ENCODE measurements at regions not wholly inside any gene's neighbourhood (a gene's known extent, or its start where the extent isn't known, plus 50 kb on each side); places are given as distances from the start of the nearest gene placed in this dataset.
"Not testable (repeated sequence)": the region's sequence is repeated elsewhere in the genome, so short reads cannot be mapped to it uniquely, and the experiment has no call there.

GRCh38 chr5:167406513-167406912, 884.9 kb upstream of the WWC1 start:
- Histone ChIP-seq H3K4me1 (ENCODE audit: control insufficient read depth, insufficient read depth, low read length) (no peaks in the 10 kb centered on the region), H3K36me3 (ENCODE audit: control insufficient read depth, insufficient read depth, low read length) (no peaks in the 10 kb centered on the region), H3K4me3 (ENCODE audit: low read length) (no peak overlapping the region), H3K27me3 (ENCODE audit: control insufficient read depth, insufficient read depth, low read length) (no peaks in the 10 kb centered on the region), H3K9me3 (ENCODE audit: control insufficient read depth, low read depth, low read length) (no peaks in the 10 kb centered on the region), H3K27ac (ENCODE audit: low read length) (no peak overlapping the region)
- no peak for DNase-seq

GRCh38 chr5:167412556-167412955, 878.9 kb upstream of the WWC1 start:
- Histone ChIP-seq H3K4me3 (ENCODE audit: low read length) (no peak overlapping the region), H3K4me1 (ENCODE audit: control insufficient read depth, insufficient read depth, low read length) (peaks cover 4% of the 10 kb centered on the region), H3K27ac (ENCODE audit: low read length) (no peak overlapping the region), H3K27me3 (ENCODE audit: control insufficient read depth, insufficient read depth, low read length) (no peaks in the 10 kb centered on the region), H3K9me3 (ENCODE audit: control insufficient read depth, low read depth, low read length) (no peaks in the 10 kb centered on the region), H3K36me3 (ENCODE audit: control insufficient read depth, insufficient read depth, low read length) (no peaks in the 10 kb centered on the region)
- 88% methylated on average over 1 of the region's 1 CpG for WGBS (ENCODE audit: insufficient coverage, low lambda C conversion rate)
- no peak for DNase-seq

GRCh38 chr5:167413506-167413905, 877.9 kb upstream of the WWC1 start:
- peaks cover 4% of the 10 kb centered on the region for H3K4me1 ChIP-seq (ENCODE audit: control insufficient read depth, insufficient read depth, low read length)
- H3K27me3 ChIP-seq (ENCODE audit: control insufficient read depth, insufficient read depth, low read length), result no peaks in the 10 kb centered on the region
- no peak overlapping the region for H3K27ac ChIP-seq (ENCODE audit: low read length)
- DNase-seq, result peak in 1 of 2 donors; percentile 34
- WGBS (ENCODE audit: insufficient coverage, low lambda C conversion rate), result no CpG with 5 or more reads among the region's 5 CpGs
- no peak overlapping the region for H3K4me3 ChIP-seq (ENCODE audit: low read length)
- H3K9me3 ChIP-seq (ENCODE audit: control insufficient read depth, low read depth, low read length), result no peaks in the 10 kb centered on the region
- no peaks in the 10 kb centered on the region for H3K36me3 ChIP-seq (ENCODE audit: control insufficient read depth, insufficient read depth, low read length)

GRCh38 chr5:167414611-167415010, 876.8 kb upstream of the WWC1 start:
- WGBS (ENCODE audit: insufficient coverage, low lambda C conversion rate), result no CpG with 5 or more reads among the region's 4 CpGs
- H3K36me3 ChIP-seq (ENCODE audit: control insufficient read depth, insufficient read depth, low read length), result no peaks in the 10 kb centered on the region
- DNase-seq, result no peak
- no peak overlapping the region for H3K4me3 ChIP-seq (ENCODE audit: low read length)
- peaks cover 4% of the 10 kb centered on the region for H3K4me1 ChIP-seq (ENCODE audit: control insufficient read depth, insufficient read depth, low read length)
- no peaks in the 10 kb centered on the region for H3K27me3 ChIP-seq (ENCODE audit: control insufficient read depth, insufficient read depth, low read length)
- H3K9me3 ChIP-seq (ENCODE audit: control insufficient read depth, low read depth, low read length), result no peaks in the 10 kb centered on the region
- H3K27ac ChIP-seq (ENCODE audit: low read length), result no peak overlapping the region

- no peak for DNase-seq
- H3K36me3 ChIP-seq (ENCODE audit: control insufficient read depth, insufficient read depth, low read length), result no peaks in the 10 kb centered on the region
- H3K27ac ChIP-seq (ENCODE audit: low read length), result no peak overlapping the region
- H3K27me3 ChIP-seq (ENCODE audit: control insufficient read depth, insufficient read depth, low read length), result no peaks in the 10 kb centered on the region
- no peak overlapping the region for H3K4me3 ChIP-seq (ENCODE audit: low read length)
- WGBS (ENCODE audit: insufficient coverage, low lambda C conversion rate), result 20% methylated on average over 1 of the region's 10 CpGs
- H3K9me3 ChIP-seq (ENCODE audit: control insufficient read depth, low read depth, low read length), result no peaks in the 10 kb centered on the region
- peaks cover 4% of the 10 kb centered on the region for H3K4me1 ChIP-seq (ENCODE audit: control insufficient read depth, insufficient read depth, low read length)
Observed at GRCh38 chr5:167415779-167416746, 875.4 kb upstream of the WWC1 start.

GRCh38 chr5:167417662-167418061, 873.8 kb upstream of the WWC1 start:
- DNase-seq, result no peak
- 100% methylated on average over 1 of the region's 4 CpGs for WGBS (ENCODE audit: insufficient coverage, low lambda C conversion rate)
- H3K36me3 ChIP-seq (ENCODE audit: control insufficient read depth, insufficient read depth, low read length), result no peaks in the 10 kb centered on the region
- no peak overlapping the region for H3K4me3 ChIP-seq (ENCODE audit: low read length)
- H3K4me1 ChIP-seq (ENCODE audit: control insufficient read depth, insufficient read depth, low read length), result peaks cover 4% of the 10 kb centered on the region
- no peak overlapping the region for H3K27ac ChIP-seq (ENCODE audit: low read length)
- no peaks in the 10 kb centered on the region for H3K27me3 ChIP-seq (ENCODE audit: control insufficient read depth, insufficient read depth, low read length)
- no peaks in the 10 kb centered on the region for H3K9me3 ChIP-seq (ENCODE audit: control insufficient read depth, low read depth, low read length)

- Histone ChIP-seq H3K27me3 (ENCODE audit: control insufficient read depth, insufficient read depth, low read length) (no peaks in the 10 kb centered on the region), H3K4me3 (ENCODE audit: low read length) (no peak overlapping the region), H3K9me3 (ENCODE audit: control insufficient read depth, low read depth, low read length) (no peaks in the 10 kb centered on the region), H3K4me1 (ENCODE audit: control insufficient read depth, insufficient read depth, low read length) (no peaks in the 10 kb centered on the region), H3K27ac (ENCODE audit: low read length) (no peak overlapping the region), H3K36me3 (ENCODE audit: control insufficient read depth, insufficient read depth, low read length) (no peaks in the 10 kb centered on the region)
- no peak for DNase-seq
- WGBS (ENCODE audit: insufficient coverage, low lambda C conversion rate), result no CpG with 5 or more reads among the region's 3 CpGs
Observed at GRCh38 chr5:167425161-167425560, 866.3 kb upstream of the WWC1 start.

- H3K36me3 ChIP-seq (ENCODE audit: control insufficient read depth, insufficient read depth, low read length), result no peaks in the 10 kb centered on the region
- 57% methylated on average over 1 of the region's 3 CpGs for WGBS (ENCODE audit: insufficient coverage, low lambda C conversion rate)
- no peak overlapping the region for H3K27ac ChIP-seq (ENCODE audit: low read length)
- H3K4me3 ChIP-seq (ENCODE audit: low read length), result no peak overlapping the region
- peaks cover 2% of the 10 kb centered on the region for H3K27me3 ChIP-seq (ENCODE audit: control insufficient read depth, insufficient read depth, low read length)
- no peaks in the 10 kb centered on the region for H3K4me1 ChIP-seq (ENCODE audit: control insufficient read depth, insufficient read depth, low read length)
- no peak for DNase-seq
- H3K9me3 ChIP-seq (ENCODE audit: control insufficient read depth, low read depth, low read length), result no peaks in the 10 kb centered on the region
Observed at GRCh38 chr5:167426501-167426900, 864.9 kb upstream of the WWC1 start.

GRCh38 chr5:167427641-167428040, 863.8 kb upstream of the WWC1 start:
- not testable (repeated sequence) for H3K4me3 ChIP-seq (ENCODE audit: low read length); DNase-seq; H3K4me1 ChIP-seq (ENCODE audit: control insufficient read depth, insufficient read depth, low read length); H3K27ac ChIP-seq (ENCODE audit: low read length); H3K36me3 ChIP-seq (ENCODE audit: control insufficient read depth, insufficient read depth, low read length); H3K27me3 ChIP-seq (ENCODE audit: control insufficient read depth, insufficient read depth, low read length); H3K9me3 ChIP-seq (ENCODE audit: control insufficient read depth, low read depth, low read length)
- 95% methylated on average over 9 of the region's 10 CpGs for WGBS (ENCODE audit: insufficient coverage, low lambda C conversion rate)

- H3K9me3 ChIP-seq (ENCODE audit: control insufficient read depth, low read depth, low read length), result no peaks in the 10 kb centered on the region
- no peaks in the 10 kb centered on the region for H3K36me3 ChIP-seq (ENCODE audit: control insufficient read depth, insufficient read depth, low read length)
- 100% methylated on average over 1 of the region's 3 CpGs for WGBS (ENCODE audit: insufficient coverage, low lambda C conversion rate)
- no peaks in the 10 kb centered on the region for H3K4me1 ChIP-seq (ENCODE audit: control insufficient read depth, insufficient read depth, low read length)
- no peaks in the 10 kb centered on the region for H3K27me3 ChIP-seq (ENCODE audit: control insufficient read depth, insufficient read depth, low read length)
- no peak for DNase-seq
- no peak overlapping the region for H3K4me3 ChIP-seq (ENCODE audit: low read length)
- no peak overlapping the region for H3K27ac ChIP-seq (ENCODE audit: low read length)
Observed at GRCh38 chr5:167440846-167441245, 850.6 kb upstream of the WWC1 start.

GRCh38 chr5:167442922-167443321, 848.5 kb upstream of the WWC1 start:
- no peaks in the 10 kb centered on the region for H3K9me3 ChIP-seq (ENCODE audit: control insufficient read depth, low read depth, low read length)
- no peak overlapping the region for H3K4me3 ChIP-seq (ENCODE audit: low read length)
- no peaks in the 10 kb centered on the region for H3K4me1 ChIP-seq (ENCODE audit: control insufficient read depth, insufficient read depth, low read length)
- DNase-seq, result no peak
- no CpG with 5 or more reads among the region's 2 CpGs for WGBS (ENCODE audit: insufficient coverage, low lambda C conversion rate)
- H3K27me3 ChIP-seq (ENCODE audit: control insufficient read depth, insufficient read depth, low read length), result no peaks in the 10 kb centered on the region
- H3K36me3 ChIP-seq (ENCODE audit: control insufficient read depth, insufficient read depth, low read length), result no peaks in the 10 kb centered on the region
- H3K27ac ChIP-seq (ENCODE audit: low read length), result no peak overlapping the region
